Body of pancreas (tissue), 4 donors: ENCODE measurements at regions not wholly inside any gene's neighbourhood (a gene's known extent, or its start where the extent isn't known, plus 50 kb on each side); places are given as distances from the start of the nearest gene placed in this dataset.

Experiments
- POLR2A ChIP-seq, 3 donors: fragments of 450-650 bp; IDR thresholded peaks; one replicate each; pipeline ENCODE4 v1.6.1; 2016; ENCODE audit warnings: antibody characterized with exemption in 3 of 3, mild to moderate bottlenecking in 2 of 3
- TF ChIP-seq, protein P1 (sequence below), 7 experiments: fragments of 450-650 bp in 4 of 7; fragments of 200-600 bp in 3 of 7; sonication (generic) in 3 of 7; IDR thresholded peaks; one replicate each; pipeline ENCODE4 v1.5.1; 2016 to 2019; ENCODE audit warnings: antibody characterized with exemption in 7 of 7

DNA sequence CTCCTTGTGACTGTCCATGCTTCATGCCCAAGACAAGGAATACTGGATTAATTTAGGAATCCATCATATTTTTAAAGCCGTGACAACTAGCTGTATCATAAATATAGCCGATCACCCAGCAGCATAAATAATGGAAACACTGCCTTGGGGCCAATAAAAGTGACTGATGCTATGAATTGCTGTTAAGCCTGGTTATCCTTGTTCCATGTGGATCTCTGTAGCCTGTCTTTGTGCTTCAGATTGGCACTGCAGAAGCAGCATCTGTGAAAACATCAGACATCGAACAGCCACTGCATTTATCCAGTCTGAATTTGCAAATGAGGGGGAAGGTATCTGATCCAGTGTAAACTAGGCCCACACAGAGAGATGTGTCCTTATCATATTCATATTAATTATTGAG lies 1181.8 kb downstream of the SORCS1 start:
- no peak for TF ChIP-seq POLR2A (IDR thresholded peaks at IDR 0.05)
- TF ChIP-seq, protein P1, sequence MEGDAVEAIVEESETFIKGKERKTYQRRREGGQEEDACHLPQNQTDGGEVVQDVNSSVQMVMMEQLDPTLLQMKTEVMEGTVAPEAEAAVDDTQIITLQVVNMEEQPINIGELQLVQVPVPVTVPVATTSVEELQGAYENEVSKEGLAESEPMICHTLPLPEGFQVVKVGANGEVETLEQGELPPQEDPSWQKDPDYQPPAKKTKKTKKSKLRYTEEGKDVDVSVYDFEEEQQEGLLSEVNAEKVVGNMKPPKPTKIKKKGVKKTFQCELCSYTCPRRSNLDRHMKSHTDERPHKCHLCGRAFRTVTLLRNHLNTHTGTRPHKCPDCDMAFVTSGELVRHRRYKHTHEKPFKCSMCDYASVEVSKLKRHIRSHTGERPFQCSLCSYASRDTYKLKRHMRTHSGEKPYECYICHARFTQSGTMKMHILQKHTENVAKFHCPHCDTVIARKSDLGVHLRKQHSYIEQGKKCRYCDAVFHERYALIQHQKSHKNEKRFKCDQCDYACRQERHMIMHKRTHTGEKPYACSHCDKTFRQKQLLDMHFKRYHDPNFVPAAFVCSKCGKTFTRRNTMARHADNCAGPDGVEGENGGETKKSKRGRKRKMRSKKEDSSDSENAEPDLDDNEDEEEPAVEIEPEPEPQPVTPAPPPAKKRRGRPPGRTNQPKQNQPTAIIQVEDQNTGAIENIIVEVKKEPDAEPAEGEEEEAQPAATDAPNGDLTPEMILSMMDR (IDR thresholded peaks at IDR 0.05) = no peak
